Coronary artery (tissue), 2 donors: ENCODE measurements at regions not wholly inside any gene's neighbourhood (a gene's known extent, or its start where the extent isn't known, plus 50 kb on each side); places are given as distances from the start of the nearest gene placed in this dataset.

Experiments used
- DNase-seq: peaks from one replicate; pipeline ENCODE4 v3.0.0-alpha.2; 2017; ENCODE audit warnings: low spot score
- H3K27ac ChIP-seq, 2 donors: fragments of 200-600 bp; sonication (generic); one replicate each; pipeline ENCODE4 v1.5.1; 2016 to 2019
- H3K4me3 ChIP-seq: fragments of 200-600 bp; sonication (generic); 2 replicates; pipeline ENCODE4 v1.5.1; 2016; ENCODE audit warnings: mild to moderate bottlenecking, moderate library complexity
- TF ChIP-seq, protein P1 (sequence below): fragments of 200-600 bp; sonication (generic); IDR thresholded peaks from one replicate; pipeline ENCODE4 v1.5.1; 2019; ENCODE audit warnings: antibody characterized with exemption

DNA sequence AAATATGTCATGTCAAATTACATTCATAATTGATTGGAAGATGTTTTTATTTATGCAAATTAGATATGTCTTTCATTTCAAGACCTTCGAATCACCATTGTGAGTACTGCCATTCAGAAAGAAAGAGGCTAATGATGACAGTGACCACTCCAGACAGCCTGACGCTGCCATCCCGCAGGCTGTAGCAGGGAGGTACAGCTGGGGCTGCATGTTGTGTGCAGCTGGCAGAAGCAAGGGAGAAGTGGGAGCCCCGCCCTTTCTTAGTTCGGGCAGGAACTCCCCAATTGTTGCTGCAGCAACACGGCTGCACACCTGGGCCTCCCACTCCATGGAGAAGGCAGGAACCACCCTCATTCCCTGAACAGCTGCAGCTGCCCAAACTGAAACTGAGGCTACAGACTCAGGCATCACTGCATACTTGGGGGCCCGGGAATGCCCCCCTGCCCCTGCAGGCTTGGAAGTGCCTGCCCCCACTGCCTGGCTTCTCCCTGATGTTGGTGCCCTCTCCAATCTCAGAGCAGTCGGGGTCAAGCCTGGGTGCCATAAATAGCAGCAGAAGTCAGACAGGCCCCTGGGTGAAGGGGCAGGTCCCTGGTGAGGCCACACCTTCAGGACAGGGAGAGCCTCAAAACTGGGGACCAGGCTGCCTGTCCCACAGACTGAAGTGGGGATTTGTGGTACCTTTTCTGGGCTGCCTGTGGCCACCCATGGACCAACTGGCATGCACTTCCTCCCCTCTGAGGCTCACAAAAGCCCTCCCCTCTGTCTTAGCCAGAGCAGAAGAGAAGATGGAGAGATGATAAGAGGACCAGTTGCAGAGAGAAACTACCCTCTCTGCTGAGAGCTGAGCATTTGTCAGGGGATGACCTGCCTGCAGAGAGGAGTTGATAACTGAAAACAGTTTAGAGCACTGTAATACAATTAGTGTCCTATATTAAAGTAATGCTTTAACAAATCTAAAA, 964.6 kb downstream of the SI start:
- TF ChIP-seq, protein P1, sequence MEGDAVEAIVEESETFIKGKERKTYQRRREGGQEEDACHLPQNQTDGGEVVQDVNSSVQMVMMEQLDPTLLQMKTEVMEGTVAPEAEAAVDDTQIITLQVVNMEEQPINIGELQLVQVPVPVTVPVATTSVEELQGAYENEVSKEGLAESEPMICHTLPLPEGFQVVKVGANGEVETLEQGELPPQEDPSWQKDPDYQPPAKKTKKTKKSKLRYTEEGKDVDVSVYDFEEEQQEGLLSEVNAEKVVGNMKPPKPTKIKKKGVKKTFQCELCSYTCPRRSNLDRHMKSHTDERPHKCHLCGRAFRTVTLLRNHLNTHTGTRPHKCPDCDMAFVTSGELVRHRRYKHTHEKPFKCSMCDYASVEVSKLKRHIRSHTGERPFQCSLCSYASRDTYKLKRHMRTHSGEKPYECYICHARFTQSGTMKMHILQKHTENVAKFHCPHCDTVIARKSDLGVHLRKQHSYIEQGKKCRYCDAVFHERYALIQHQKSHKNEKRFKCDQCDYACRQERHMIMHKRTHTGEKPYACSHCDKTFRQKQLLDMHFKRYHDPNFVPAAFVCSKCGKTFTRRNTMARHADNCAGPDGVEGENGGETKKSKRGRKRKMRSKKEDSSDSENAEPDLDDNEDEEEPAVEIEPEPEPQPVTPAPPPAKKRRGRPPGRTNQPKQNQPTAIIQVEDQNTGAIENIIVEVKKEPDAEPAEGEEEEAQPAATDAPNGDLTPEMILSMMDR: no peak
- Histone ChIP-seq H3K27ac (no peak overlapping the region), H3K4me3 (no peak overlapping the region)
- DNase-seq: no peak

DNA sequence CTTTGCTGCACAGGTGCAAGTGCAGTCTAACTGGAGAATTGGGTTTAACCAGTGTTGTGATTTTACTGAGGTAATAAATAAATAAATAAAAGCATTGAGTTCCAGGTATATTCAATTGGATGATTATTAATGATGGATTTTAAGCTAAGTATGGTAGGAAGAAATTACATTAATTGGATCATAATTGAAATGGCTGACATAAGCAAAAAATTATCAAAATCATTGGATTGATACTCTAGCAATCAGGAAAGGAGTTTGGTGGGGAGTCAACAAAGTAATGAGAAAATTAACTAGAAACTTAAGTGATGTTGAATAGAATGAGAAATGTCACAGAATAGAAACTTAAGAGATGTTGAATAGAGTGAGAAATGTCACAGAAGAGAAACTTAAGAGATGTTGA, 981.9 kb downstream of the SI start:
- no peak for DNase-seq
- H3K27ac ChIP-seq: no peak overlapping the region
- TF ChIP-seq, protein P1: no peak
- no peak overlapping the region for H3K4me3 ChIP-seq

DNA sequence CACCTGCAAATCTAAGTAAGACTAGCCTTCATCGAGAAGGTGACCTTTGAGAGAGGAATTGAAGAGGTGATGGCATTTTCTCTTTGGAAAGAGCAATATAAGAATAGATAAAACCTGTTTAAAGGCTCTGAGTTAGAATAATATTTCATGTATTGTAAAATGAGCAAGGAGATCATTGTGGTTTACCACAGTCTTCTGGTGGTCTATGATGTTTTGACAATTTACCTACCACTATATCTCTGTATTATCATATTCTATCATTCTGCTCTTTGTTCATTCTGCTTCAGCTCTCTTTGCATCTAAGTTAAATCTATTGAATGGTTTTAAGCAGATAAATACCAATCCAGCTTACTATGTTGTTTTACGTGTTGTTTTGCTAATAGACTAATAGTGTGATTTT, 982.3 kb downstream of the SI start:
- H3K4me3 ChIP-seq: no peak overlapping the region
- no peak overlapping the region for H3K27ac ChIP-seq
- TF ChIP-seq, protein P1: no peak
- no peak for DNase-seq

DNA sequence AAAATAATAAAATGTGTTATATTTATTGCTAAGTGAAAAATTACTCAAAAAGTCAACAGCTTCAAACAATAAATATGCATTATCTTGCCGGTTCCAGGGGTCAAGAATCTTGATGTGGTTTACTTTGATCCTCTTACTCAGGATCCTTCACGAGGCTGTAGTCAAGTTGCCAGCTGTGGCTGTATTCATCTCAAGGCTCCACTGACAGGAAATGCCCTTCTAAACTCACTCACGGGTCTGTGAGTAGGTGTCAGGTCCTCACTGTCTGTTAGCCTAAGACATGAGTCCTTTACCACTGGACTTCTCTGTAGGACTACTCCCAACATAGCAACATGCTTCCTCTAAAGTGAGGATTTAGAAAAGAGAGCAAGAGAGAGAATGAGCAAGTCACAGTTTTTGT, 983.0 kb downstream of the SI start:
- TF ChIP-seq, protein P1: no peak
- DNase-seq: no peak
- no peak overlapping the region for H3K27ac ChIP-seq
- no peak overlapping the region for H3K4me3 ChIP-seq

DNA sequence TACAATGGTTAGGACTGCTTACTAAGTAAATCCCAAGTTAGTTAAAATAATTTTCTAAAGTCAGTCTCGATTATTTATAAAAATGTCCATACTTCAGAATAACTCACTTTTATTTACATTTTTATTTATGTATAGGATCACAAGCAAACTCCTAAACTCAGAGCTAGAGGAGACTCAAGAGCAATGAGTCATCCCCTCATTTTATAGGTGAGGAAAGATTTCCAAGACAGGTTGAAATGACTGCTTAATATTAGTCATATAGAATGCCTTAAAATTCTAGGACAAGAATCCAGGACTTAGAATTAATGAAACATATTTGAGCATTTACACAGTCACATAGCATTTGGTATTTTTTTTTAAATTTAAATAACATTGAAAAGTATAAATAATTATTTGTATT, 983.8 kb downstream of the SI start:
- TF ChIP-seq, protein P1: no peak
- no peak overlapping the region for H3K27ac ChIP-seq
- DNase-seq: no peak
- H3K4me3 ChIP-seq: no peak overlapping the region

DNA sequence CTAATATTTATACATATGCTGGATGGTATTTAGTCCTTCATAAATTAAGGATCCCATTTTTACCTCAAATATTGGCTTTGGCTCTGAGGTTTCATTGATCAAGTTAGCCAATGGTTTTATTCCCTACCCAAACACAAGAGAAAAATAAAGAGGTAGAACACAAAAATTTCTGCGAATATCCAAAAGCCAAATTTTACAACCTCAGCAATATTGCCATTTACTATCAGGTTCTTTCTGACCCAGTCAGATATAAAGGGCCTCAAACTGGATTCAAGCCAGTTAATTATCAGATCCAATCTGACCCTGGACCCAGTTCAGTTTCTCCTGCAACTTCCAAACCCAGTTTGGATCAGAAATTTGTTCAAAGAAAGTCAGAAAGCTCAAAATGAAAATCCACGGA, 998.1 kb downstream of the SI start:
- TF ChIP-seq, protein P1: no peak
- DNase-seq: no peak
- Histone ChIP-seq H3K27ac (no peak overlapping the region), H3K4me3 (no peak overlapping the region)

DNA sequence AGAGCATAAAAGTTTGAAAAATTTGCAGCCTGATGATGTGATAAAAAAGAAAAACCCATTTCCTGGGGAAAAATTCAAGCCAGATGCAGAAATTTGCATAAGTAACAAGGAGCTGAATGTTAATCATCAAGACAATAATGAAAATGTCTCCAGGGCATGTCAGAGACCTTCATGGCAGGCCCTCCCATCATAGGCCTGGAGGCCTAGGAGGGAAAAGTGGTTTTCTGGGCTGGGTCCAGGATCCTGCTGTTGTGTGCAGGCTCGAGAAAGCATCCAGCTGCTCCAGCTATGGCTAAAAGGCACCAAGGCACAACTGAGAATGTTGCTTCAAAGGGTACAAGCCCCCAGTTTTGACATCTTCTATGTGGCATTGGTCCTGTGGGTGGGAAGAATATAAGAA, 1014.0 kb downstream of the SI start:
- Histone ChIP-seq H3K27ac (no peak overlapping the region), H3K4me3 (no peak overlapping the region)
- TF ChIP-seq, protein P1: no peak
- DNase-seq: no peak
